ENCODE measurements at regions not wholly inside any gene's neighbourhood (a gene's known extent, or its start where the extent isn't known, plus 50 kb on each side); places are given as distances from the start of the nearest gene placed in this dataset.
A peak's percentile ranks its signal among the peaks of the same experiment; 100 is the strongest.

DNA sequence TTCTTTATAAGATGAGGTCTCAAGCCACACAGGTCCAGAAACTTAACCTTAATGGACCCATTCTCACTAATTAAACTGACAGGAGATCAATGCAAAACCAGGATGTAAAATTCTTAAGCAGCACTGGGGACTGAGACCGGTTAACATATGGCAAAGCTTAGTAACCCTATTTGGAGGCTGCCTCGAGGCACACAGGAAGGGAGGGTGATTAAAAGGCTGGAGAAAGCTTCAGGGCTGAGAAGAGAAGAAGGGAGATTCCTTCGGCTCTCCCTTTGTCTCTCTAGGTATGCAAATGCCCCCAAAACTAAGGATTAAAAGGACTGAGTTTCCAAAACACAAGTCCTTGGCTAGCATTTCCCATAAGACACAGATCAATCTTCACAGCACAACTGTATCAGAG is 120.8 kb upstream of the DSCAM start:
- Histone ChIP-seq H3K4me1 (no peaks in the 10 kb centered on the region), H3K36me3 (no peaks in the 10 kb centered on the region), H3K27ac (no peak overlapping the region), H3K27me3 (peaks cover 0 to 10% (median 0%) of the 10 kb centered on the region in 4 donors), H3K9me3 (no peaks in the 10 kb centered on the region), H3K4me3 (no peak overlapping the region)
- intact Hi-C loops (cut with DNase I), result no loop called here
- DNase-seq, result no peak
- 32 to 43% methylated on average over 3 of the region's 3 CpGs for WGBS, 2 donors
- FAIRE-seq, result no peak
- no peak for TF ChIP-seq CTCF (IDR thresholded peaks at IDR 0.05)
- ATAC-seq, result no peak

DNA sequence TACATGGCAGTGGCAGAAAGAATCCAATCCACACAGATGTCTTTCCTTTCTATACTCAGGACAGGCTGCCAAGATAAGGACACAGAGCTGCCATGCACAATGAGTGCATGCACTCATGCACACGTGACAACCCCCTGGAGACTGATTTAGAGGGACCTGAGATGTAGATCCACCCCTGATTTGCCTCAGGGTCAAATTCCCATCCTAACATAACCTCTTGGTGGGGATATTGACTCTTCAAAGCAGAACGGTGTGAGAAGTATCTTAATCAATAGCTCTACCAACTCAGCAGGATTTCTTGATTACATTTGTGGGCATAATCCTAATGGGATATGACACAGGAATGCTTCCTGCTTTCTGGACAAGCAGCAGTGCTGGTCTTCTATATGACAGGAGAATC is 125.2 kb upstream of the DSCAM start:
- no peak for ATAC-seq
- intact Hi-C loops (cut with DNase I), result no loop called here
- no peak for DNase-seq
- Histone ChIP-seq H3K27me3 (peaks cover 0 to 5% (median 0%) of the 10 kb centered on the region in 4 donors), H3K27ac (no peak overlapping the region), H3K4me3 (no peak overlapping the region), H3K4me1 (peaks cover 0 to 9% (median 3%) of the 10 kb centered on the region in 3 donors), H3K36me3 (no peaks in the 10 kb centered on the region), H3K9me3 (no peaks in the 10 kb centered on the region)
- FAIRE-seq, result no peak
- 24 to 27% methylated on average over 2 of the region's 2 CpGs for WGBS, 2 donors
- TF ChIP-seq CTCF (IDR thresholded peaks at IDR 0.05), result no peak

DNA sequence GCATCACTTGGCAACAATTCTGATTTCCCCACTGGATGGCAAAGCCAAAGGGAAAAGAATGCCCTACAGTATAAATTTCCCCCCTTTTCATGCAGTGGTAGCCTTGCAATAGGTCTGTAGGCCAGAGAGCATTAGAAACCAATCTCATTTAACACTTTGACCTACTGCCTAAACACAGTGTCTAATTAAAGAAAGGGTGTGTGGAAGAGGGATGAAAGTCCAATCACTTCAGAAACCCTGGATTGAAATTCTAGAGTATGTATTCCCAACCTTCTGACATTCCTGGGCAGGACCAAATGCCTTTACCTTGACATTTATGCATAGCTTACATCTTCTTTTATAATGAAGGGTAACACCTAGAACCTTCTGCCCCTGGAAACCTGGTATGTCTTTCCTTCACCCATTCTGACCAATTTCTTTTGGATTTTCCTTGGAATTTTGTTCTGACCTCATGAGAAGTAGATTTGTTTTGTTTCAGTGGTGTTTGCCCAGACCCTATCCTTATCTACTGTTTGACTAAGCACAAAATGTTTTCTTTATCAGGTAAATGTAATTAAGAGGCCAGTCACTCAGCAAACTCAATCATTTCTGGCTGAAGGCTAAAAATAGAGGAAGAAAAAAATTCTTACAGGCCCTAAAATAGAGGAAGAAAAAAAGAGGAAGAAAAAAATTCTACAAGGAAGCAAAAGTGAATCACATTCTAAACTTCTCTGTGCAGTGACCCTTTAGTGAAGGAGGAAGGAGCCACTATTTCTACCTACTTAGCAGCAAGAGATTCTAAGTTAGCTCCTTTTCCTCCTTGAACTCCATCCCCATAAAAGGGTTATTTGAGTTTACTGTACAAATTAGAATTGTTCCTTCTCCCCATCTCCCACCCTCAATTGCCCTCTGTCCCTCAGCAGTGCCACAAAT is 129.5 kb upstream of the DSCAM start:
- Histone ChIP-seq H3K4me3 (no peak overlapping the region), H3K27me3 (peaks cover 0 to 5% (median 0%) of the 10 kb centered on the region in 4 donors), H3K36me3 (no peaks in the 10 kb centered on the region), H3K27ac (no peak overlapping the region), H3K4me1 (peaks cover 0 to 10% (median 3%) of the 10 kb centered on the region in 3 donors), H3K9me3 (no peaks in the 10 kb centered on the region)
- no peak for TF ChIP-seq CTCF (IDR thresholded peaks at IDR 0.05)
- no peak for DNase-seq
- FAIRE-seq, result no peak
- ATAC-seq, result peak in 3 of 4 donors; percentile 35 to 66 (median 38)
- intact Hi-C loops (cut with DNase I), result no loop called here

GRCh38 chr21:40985370-40985769 is 138.4 kb upstream of the DSCAM start:
- no peak overlapping the region for H3K27ac ChIP-seq

More at GRCh38 chr21:40985370-40985769, 138.4 kb upstream of the DSCAM start:
- intact Hi-C loops (cut with DNase I), result no loop called here
- Histone ChIP-seq H3K27me3 (peaks cover 0 to 12% (median 0%) of the 10 kb centered on the region in 4 donors), H3K4me3 (no peak overlapping the region), H3K9me3 (no peaks in the 10 kb centered on the region), H3K36me3 (no peaks in the 10 kb centered on the region), H3K4me1 (no peaks in the 10 kb centered on the region)
- DNase-seq (no peak), FAIRE-seq (no peak), ATAC-seq (no peak)
- no peak for TF ChIP-seq CTCF (IDR thresholded peaks at IDR 0.05)
- 43 to 57% methylated on average over 4 of the region's 4 CpGs for WGBS, 2 donors
